Trophoblast cell (in vitro differentiated cells and primary cell): ENCODE measurements at regions not wholly inside any gene's neighbourhood (a gene's known extent, or its start where the extent isn't known, plus 50 kb on each side); places are given as distances from the start of the nearest gene placed in this dataset.

Source experiments
- DNase-seq, 2 donors: peaks; one replicate each; pipeline ENCODE4 v3.0.0-alpha.2; 2016
- H2AFZ ChIP-seq: 2 replicates; pipeline ENCODE4 v1.6.1; 2013; ENCODE audit warnings: low read length, moderate library complexity, mild to moderate bottlenecking; ENCODE audit not compliant: insufficient read depth, poor library complexity
- H2AK5ac ChIP-seq: 2 replicates; pipeline ENCODE4 v1.6.1; 2013; ENCODE audit warnings: mild to moderate bottlenecking, low read length
- H2BK120ac ChIP-seq: 2 replicates; pipeline ENCODE4 v1.6.1; 2013; ENCODE audit warnings: low read length, mild to moderate bottlenecking, moderate library complexity; ENCODE audit not compliant: insufficient read depth, poor library complexity
- H2BK12ac ChIP-seq: 2 replicates; pipeline ENCODE4 v1.6.1; 2013; ENCODE audit warnings: mild to moderate bottlenecking, low read length, moderate library complexity
- H2BK5ac ChIP-seq: 2 replicates; pipeline ENCODE4 v1.6.1; 2013; ENCODE audit warnings: low read length, low read depth, moderate library complexity, mild to moderate bottlenecking; ENCODE audit not compliant: poor library complexity
- H3K14ac ChIP-seq: 2 replicates; pipeline ENCODE4 v1.6.1; 2013; ENCODE audit warnings: mild to moderate bottlenecking, low read length
- H3K18ac ChIP-seq: 2 replicates; pipeline ENCODE4 v1.6.1; 2013; ENCODE audit warnings: mild to moderate bottlenecking, low read length
- H3K23ac ChIP-seq: 2 replicates; pipeline ENCODE4 v1.6.1; 2013; ENCODE audit warnings: low read length
- H3K27ac ChIP-seq: 2 replicates; pipeline ENCODE4 v1.5.1; 2013; ENCODE audit warnings: low read depth, mild to moderate bottlenecking, inconsistent platforms, low read length, moderate library complexity
- H3K27me3 ChIP-seq: 2 replicates; pipeline ENCODE4 v1.6.1; 2013; ENCODE audit warnings: inconsistent platforms, mild to moderate bottlenecking, low read length, moderate library complexity; ENCODE audit not compliant: insufficient read depth
- H3K36me3 ChIP-seq, 2 experiments: 1 replicate in 1 of 2; 2 replicates in 1 of 2; pipeline ENCODE4 v1.6.1; 2013; ENCODE audit warnings: low read length in 2 of 2, mild to moderate bottlenecking in 2 of 2, moderate library complexity in 1 of 2; ENCODE audit not compliant: insufficient read depth in 2 of 2, control insufficient read depth in 1 of 2
- H3K4ac ChIP-seq: 2 replicates; pipeline ENCODE4 v1.6.1; 2013; ENCODE audit warnings: low read depth, mild to moderate bottlenecking, low read length, moderate library complexity
- H3K4me1 ChIP-seq, 2 experiments: 1 replicate in 1 of 2; 2 replicates in 1 of 2; pipeline ENCODE4 v1.6.1; 2013; ENCODE audit warnings: low read length in 2 of 2, mild to moderate bottlenecking in 2 of 2, moderate library complexity in 1 of 2; ENCODE audit not compliant: insufficient read depth in 2 of 2, control insufficient read depth in 1 of 2
- H3K4me2 ChIP-seq: 2 replicates; pipeline ENCODE4 v1.6.1; 2013; ENCODE audit warnings: inconsistent platforms, mild to moderate bottlenecking, low read length, moderate library complexity
- H3K4me3 ChIP-seq: 2 replicates; pipeline ENCODE4 v1.5.1; 2013; ENCODE audit warnings: mild to moderate bottlenecking, low read depth, low read length, inconsistent platforms
- H3K79me1 ChIP-seq: one replicate; pipeline ENCODE4 v1.6.1; 2013; ENCODE audit warnings: low read length
- H3K79me2 ChIP-seq: 2 replicates; pipeline ENCODE4 v1.6.1; 2013; ENCODE audit warnings: low read length, mild to moderate bottlenecking; ENCODE audit not compliant: control insufficient read depth, insufficient read depth, poor library complexity
- H3K9ac ChIP-seq: 2 replicates; pipeline ENCODE4 v1.6.1; 2013; ENCODE audit warnings: mild to moderate bottlenecking, low read length
- H3K9me3 ChIP-seq: 2 replicates; pipeline ENCODE4 v1.6.1; 2013; ENCODE audit warnings: low read depth, mild to moderate bottlenecking, control low read depth, inconsistent platforms, low read length; ENCODE audit not compliant: insufficient read depth
- H4K12ac ChIP-seq: 2 replicates; pipeline ENCODE4 v1.6.1; 2013; ENCODE audit warnings: low read depth, mild to moderate bottlenecking, low read length, moderate library complexity
- H4K8ac ChIP-seq: 2 replicates; pipeline ENCODE4 v1.6.1; 2013; ENCODE audit warnings: low read depth, mild to moderate bottlenecking, low read length, moderate library complexity
- H4K91ac ChIP-seq: one replicate; pipeline ENCODE4 v1.6.1; 2013; ENCODE audit warnings: low read depth, mild to moderate bottlenecking, low read length, moderate library complexity
- WGBS: extraction: QIAGEN DNeasy Blood & Tissue Kit; methylation state at CpG from one replicate; pipeline ENCODE4 v1.1.7; 2013; ENCODE audit warnings: missing lambda C conversion rate; ENCODE audit not compliant: insufficient read length, insufficient coverage; ENCODE audit errors: extremely low coverage; 5-methylcytosine and 5-hydroxymethylcytosine counted together

DNA sequence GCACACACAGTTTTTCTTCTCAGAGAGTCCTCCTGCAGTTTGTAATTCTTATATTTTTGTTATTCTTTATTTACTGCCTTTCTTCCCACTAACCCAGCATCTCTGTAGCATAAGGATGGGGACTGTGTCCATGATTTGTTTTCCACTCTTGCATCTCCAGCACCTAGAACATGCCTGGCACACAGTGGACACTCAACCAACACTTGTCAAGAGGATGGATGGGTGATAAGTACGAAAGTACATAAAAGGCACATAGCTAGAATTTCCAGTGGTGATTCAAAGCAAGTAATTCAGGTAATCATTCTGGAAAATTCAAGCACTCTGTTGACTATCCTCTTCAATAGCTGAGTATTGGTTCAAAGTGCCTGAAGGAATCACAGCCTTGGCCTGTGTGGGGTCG lies 60.2 kb upstream of the TRIO start:
- H3K4ac ChIP-seq = no peak overlapping the region
- H2BK5ac ChIP-seq = no peak overlapping the region
- DNase-seq = no peak
- no CpG with 5 or more reads among the region's 2 CpGs for WGBS
- H3K79me2 ChIP-seq = no peaks in the 10 kb centered on the region
- H3K27ac ChIP-seq = no peak overlapping the region
- H2BK12ac ChIP-seq = no peak overlapping the region
- H3K79me1 ChIP-seq = no peaks in the 10 kb centered on the region
- no peak overlapping the region for H2AFZ ChIP-seq
- no peak overlapping the region for H4K8ac ChIP-seq
- no peaks in the 10 kb centered on the region for H3K4me1 ChIP-seq
- H3K23ac ChIP-seq = no peak overlapping the region
- H4K12ac ChIP-seq = no peak overlapping the region
- no peak overlapping the region for H3K4me3 ChIP-seq
- no peak overlapping the region for H2BK120ac ChIP-seq
- H3K14ac ChIP-seq = no peak overlapping the region
- H3K18ac ChIP-seq = no peak overlapping the region
- no peak overlapping the region for H3K9ac ChIP-seq
- H2AK5ac ChIP-seq = no peak overlapping the region
- H3K4me2 ChIP-seq = no peak overlapping the region
- no peaks in the 10 kb centered on the region for H3K36me3 ChIP-seq
- no peak overlapping the region for H4K91ac ChIP-seq
- H3K27me3 ChIP-seq = no peaks in the 10 kb centered on the region
- H3K9me3 ChIP-seq = no peaks in the 10 kb centered on the region

DNA sequence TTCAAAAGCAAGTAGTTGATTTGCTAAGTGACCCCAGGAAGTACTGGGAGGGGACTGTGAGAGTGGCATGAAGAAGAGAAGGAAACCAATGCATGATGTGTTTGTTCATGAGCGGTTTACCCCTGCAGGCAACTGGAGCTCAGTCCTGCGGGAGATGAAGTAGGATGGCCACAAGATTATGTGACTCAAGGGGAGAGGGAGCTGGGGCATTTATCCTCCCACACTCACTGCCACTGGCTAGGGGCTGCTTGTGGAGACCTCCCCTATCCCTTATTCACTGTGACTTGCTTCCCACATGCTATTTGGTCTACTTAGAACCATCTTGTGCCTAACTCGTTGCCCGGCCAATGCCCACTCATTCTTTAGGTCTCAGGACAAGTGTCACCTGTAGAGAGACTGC lies 60.6 kb upstream of the TRIO start:
- Histone ChIP-seq H2AFZ (no peak overlapping the region), H4K91ac (no peak overlapping the region), H3K9ac (no peak overlapping the region), H2BK12ac (no peak overlapping the region), H3K79me2 (no peaks in the 10 kb centered on the region), H3K18ac (no peak overlapping the region), H2AK5ac (no peak overlapping the region), H4K12ac (no peak overlapping the region), H3K4me1 (no peaks in the 10 kb centered on the region), H3K27me3 (no peaks in the 10 kb centered on the region), H3K27ac (no peak overlapping the region), H3K4me2 (no peak overlapping the region), H3K4ac (no peak overlapping the region), H4K8ac (no peak overlapping the region), H3K23ac (no peak overlapping the region), H3K36me3 (no peaks in the 10 kb centered on the region), H2BK120ac (no peak overlapping the region), H3K14ac (no peak overlapping the region), H2BK5ac (no peak overlapping the region), H3K4me3 (no peak overlapping the region), H3K9me3 (no peaks in the 10 kb centered on the region), H3K79me1 (no peaks in the 10 kb centered on the region)
- WGBS = no CpG with 5 or more reads among the region's 4 CpGs
- DNase-seq = no peak

DNA sequence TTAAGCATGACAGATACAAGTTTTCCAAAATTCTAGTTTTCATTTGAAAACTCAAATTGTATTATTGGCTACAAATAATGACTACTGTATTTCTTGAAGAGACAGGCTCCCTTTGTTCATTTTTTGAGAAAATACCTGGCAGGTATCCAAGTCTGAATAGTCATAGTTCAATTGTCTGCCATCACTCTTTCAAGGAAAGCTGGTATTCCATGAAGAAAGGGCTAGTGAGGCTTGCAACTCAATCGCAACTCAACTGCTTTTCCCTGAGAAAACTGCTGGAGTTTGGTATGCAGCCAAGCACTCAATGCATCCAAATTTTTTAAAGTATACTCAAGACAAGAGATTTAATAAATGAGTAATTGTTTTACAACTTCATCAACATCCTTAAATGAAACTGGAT lies 61.4 kb upstream of the TRIO start:
- Histone ChIP-seq H3K23ac (no peak overlapping the region), H3K4me1 (no peaks in the 10 kb centered on the region), H3K18ac (no peak overlapping the region), H3K4me3 (no peak overlapping the region), H3K36me3 (no peaks in the 10 kb centered on the region), H2AFZ (no peak overlapping the region), H3K27ac (no peak overlapping the region), H3K9me3 (no peaks in the 10 kb centered on the region), H3K79me2 (no peaks in the 10 kb centered on the region), H3K14ac (no peak overlapping the region), H3K4me2 (no peak overlapping the region), H4K12ac (no peak overlapping the region), H2BK12ac (no peak overlapping the region), H4K8ac (no peak overlapping the region), H3K27me3 (no peaks in the 10 kb centered on the region), H3K4ac (no peak overlapping the region), H3K9ac (no peak overlapping the region), H2BK120ac (no peak overlapping the region), H2AK5ac (no peak overlapping the region), H3K79me1 (no peaks in the 10 kb centered on the region), H4K91ac (no peak overlapping the region), H2BK5ac (no peak overlapping the region)
- no peak for DNase-seq
- WGBS = no CpG with 5 or more reads among the region's 1 CpG

DNA sequence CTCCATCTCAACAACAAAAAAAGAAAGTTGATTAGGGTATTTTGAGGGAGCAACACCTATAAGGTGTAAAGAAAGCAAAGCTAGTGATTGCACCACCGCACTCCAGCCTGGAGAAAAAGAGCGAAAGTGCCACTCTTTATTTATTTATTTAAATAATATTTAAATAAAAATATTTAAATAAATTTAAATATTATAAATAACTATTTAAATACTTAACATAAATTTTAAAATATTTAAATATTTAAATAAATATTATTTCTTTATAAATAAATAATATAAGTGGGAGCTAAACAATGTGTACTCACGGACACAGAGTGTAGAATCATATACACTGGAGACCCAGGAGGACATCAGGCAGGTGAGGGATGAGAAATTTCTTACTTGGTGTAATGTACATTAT lies 64.4 kb upstream of the TRIO start:
- WGBS = no CpG with 5 or more reads among the region's 3 CpGs
- H3K4me2 ChIP-seq = no peak overlapping the region
- H2BK12ac ChIP-seq = no peak overlapping the region
- no peaks in the 10 kb centered on the region for H3K4me1 ChIP-seq
- H3K4ac ChIP-seq = no peak overlapping the region
- H2BK5ac ChIP-seq = no peak overlapping the region
- no peaks in the 10 kb centered on the region for H3K79me1 ChIP-seq
- H3K14ac ChIP-seq = no peak overlapping the region
- no peak overlapping the region for H3K4me3 ChIP-seq
- no peak for DNase-seq
- H3K27me3 ChIP-seq = no peaks in the 10 kb centered on the region
- no peak overlapping the region for H2AFZ ChIP-seq
- no peak overlapping the region for H3K9ac ChIP-seq
- H3K23ac ChIP-seq = no peak overlapping the region
- no peak overlapping the region for H4K91ac ChIP-seq
- no peak overlapping the region for H3K27ac ChIP-seq
- H3K18ac ChIP-seq = no peak overlapping the region
- H2BK120ac ChIP-seq = no peak overlapping the region
- H2AK5ac ChIP-seq = no peak overlapping the region
- H3K79me2 ChIP-seq = no peaks in the 10 kb centered on the region
- no peak overlapping the region for H4K8ac ChIP-seq
- H3K9me3 ChIP-seq = no peaks in the 10 kb centered on the region
- H3K36me3 ChIP-seq = no peaks in the 10 kb centered on the region
- H4K12ac ChIP-seq = no peak overlapping the region
